Activated T-cell treated with anti-CD3 and anti-CD28 coated beads for 24 hours (primary cell): ENCODE measurements at regions not wholly inside any gene's neighbourhood (a gene's known extent, or its start where the extent isn't known, plus 50 kb on each side); places are given as distances from the start of the nearest gene placed in this dataset.
"Not testable (repeated sequence)": the region's sequence is repeated elsewhere in the genome, so short reads cannot be mapped to it uniquely, and the experiment has no call there.

Source experiments
- DNase-seq: peaks from one replicate; pipeline ENCODE4 v3.0.0-alpha.2; 2020; ENCODE audit warnings: low read depth

DNA sequence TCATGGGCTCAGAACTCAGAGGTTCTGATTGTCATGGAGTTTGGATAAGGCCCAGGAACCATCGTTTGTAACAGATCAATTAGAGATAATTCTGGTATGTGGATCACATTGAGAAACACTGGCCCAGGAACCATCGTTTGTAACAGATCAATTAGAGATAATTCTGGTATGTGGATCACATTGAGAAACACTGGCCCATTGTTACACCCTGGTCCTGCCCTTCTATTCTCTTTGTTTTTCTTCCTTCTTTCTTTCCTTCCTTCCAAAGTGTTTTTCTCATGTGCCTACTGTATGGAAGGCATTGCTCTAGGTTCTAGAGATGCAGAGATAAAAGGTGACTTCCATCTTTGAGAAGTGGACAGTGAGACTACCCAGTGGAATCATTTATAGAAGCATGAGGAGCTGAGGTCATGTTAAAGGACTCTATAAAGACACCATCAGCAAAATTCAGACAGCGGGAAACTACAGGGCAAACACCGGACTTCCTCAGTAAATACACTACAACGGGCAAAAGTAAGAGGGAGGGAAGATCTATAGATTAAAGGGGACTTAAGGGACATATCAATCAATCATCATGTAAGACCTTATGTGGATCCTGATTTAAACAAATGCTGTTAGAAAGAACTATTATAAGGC, 153.8 kb downstream of the UNC5CL start:
- no peak for DNase-seq

GRCh38 chr6:40882323-40882997, 156.6 kb downstream of the UNC5CL start:
- DNase-seq = no peak

- no peak for DNase-seq
Observed at GRCh38 chr6:40881501-40881900, 157.5 kb downstream of the UNC5CL start.

- DNase-seq = no peak
Observed at GRCh38 chr6:40880906-40881305, 158.1 kb downstream of the UNC5CL start.

GRCh38 chr6:40879169-40879568, 159.9 kb downstream of the UNC5CL start:
- DNase-seq = no peak

- peak; percentile 1 for DNase-seq
Observed at GRCh38 chr6:40877362-40877761, 161.7 kb downstream of the UNC5CL start.

GRCh38 chr6:40876336-40876735, 162.7 kb downstream of the UNC5CL start:
- no peak for DNase-seq

GRCh38 chr6:40874495-40874894, 164.5 kb downstream of the UNC5CL start:
- no peak for DNase-seq

DNA sequence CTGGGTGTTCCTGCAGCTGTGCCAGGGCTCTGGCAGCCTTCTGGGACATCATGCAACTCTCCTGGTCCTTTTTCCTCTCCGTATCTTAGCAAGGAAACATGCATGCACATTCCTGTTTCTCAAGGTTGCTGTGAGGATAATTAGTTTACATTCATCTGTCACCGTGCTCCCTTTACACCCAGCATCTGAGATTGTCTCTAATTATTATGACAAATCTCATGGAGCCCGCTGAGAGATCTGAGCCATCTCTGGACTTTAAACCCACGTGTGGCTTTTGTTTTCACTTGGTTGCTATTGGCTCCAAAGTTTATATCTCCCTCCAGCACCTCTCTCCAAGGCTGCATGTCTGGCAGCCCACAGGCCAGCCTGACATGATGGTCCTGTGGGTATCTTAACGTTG, 167.6 kb downstream of the UNC5CL start:
- DNase-seq = no peak

GRCh38 chr6:40868089-40868865, 170.7 kb downstream of the UNC5CL start:
- not testable (repeated sequence) for DNase-seq

DNA sequence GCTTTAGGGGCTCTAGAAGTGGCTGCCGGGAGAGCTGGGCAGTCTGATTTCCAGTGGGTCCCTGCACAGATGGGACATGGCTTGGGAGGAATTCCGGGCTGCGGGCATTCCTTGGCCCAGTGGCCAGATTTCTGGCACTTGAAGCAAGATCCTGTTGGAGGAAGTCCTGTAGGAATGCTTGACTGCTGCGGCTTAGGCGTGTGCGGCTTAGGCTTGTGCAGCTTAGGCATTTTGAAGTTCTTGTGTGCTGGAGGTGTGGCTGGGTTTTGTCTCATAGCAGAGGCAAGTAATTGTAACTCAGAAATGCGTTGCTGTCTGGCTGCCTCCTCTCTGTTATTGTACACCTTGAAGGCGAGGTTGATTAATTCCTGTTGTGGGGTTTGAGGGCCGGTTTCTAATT, 171.5 kb downstream of the UNC5CL start:
- DNase-seq = not testable (repeated sequence)

DNA sequence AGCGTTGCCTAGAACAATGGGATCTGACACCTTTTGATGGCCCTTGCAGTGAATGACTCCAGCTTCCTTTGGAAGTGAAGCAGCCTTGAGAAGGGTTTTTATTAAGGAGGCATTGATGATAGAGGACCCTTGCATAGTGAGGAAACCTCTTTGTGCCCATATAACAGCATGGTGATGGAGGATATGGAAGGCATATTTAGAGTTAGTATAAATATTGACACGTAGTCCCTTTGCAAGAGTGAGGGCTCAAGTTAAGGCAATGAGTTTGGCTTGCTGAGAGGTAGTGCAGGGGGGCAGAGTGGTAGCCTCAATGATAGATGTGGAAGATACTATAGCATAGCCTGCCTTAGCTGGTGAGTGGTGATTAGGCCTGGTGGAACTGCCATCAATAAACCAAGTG, 173.8 kb downstream of the UNC5CL start:
- not testable (repeated sequence) for DNase-seq

DNA sequence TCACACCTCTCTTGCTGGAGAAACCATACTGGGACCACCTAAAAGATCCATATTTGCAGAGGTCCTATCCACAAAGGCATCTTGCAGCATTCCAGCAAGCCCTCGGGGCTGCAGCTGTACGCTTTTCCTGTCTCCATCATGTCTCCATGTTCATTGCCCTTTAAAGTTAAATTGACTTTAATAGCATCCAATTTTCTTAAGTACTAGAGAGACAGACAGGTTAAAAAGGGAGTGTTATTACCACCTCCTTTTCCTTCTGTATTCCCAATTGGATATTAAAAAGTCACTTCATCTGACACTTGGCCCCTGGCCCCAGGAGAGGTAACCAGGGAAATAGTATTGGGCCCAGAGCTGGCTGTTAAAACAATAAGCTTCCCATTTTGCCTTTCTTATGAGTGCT, 178.6 kb downstream of the UNC5CL start:
- no peak for DNase-seq

DNA sequence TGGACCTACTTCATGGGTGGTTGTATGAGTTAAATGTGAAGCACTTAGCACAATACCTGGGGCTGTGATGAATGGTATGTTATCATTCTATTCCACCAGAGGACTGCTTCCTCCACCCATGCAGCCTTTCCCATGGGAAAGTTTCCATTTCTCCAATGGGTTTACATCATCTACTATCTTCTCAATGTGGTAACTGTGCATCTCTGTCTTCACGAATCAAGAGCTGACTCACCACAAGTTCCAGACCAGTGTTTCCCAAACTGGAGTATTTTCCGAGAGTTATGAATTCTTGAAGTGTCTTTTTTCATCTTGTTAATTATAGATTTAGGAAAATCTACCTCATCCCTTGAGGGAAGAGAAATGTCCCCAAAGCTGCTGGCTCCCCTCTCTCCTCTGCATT, 182.8 kb downstream of the UNC5CL start:
- DNase-seq = no peak

- no peak for DNase-seq
Observed at GRCh38 chr6:40855168-40855880, 183.7 kb downstream of the UNC5CL start.

- no peak for DNase-seq
Observed at GRCh38 chr6:40854592-40854991, 184.4 kb downstream of the UNC5CL start.

GRCh38 chr6:40852779-40853373, 186.1 kb downstream of the UNC5CL start:
- no peak for DNase-seq

- DNase-seq = no peak
Observed at GRCh38 chr6:40849546-40849945, 189.5 kb downstream of the UNC5CL start.

GRCh38 chr6:40848868-40849514, 190.0 kb downstream of the UNC5CL start:
- DNase-seq = no peak

DNA sequence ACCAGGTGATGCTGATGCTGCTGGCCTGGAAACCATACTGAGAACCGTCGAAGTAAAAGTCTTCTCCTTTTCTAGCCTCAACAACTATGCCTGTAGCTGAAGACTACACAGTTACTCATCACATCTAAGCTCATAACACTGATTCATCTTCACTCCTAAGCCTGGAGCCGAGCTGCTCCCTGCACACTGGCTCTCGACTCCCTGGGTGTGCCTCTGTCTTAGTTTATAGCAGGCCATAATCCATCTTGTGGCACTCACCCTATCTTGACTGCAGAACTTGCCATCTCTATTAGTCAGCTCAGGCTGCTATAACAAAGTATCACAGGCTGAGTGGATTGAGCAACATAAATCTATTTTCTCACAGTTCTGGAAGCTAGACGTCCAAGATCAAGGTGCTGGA, 191.0 kb downstream of the UNC5CL start:
- DNase-seq = no peak

GRCh38 chr6:40845553-40845952, 193.5 kb downstream of the UNC5CL start:
- no peak for DNase-seq

- DNase-seq = no peak
Observed at GRCh38 chr6:40844246-40844645, 194.8 kb downstream of the UNC5CL start.
